ENCODE measurements at regions not wholly inside any gene's neighbourhood (a gene's known extent, or its start where the extent isn't known, plus 50 kb on each side); places are given as distances from the start of the nearest gene placed in this dataset.

DNA sequence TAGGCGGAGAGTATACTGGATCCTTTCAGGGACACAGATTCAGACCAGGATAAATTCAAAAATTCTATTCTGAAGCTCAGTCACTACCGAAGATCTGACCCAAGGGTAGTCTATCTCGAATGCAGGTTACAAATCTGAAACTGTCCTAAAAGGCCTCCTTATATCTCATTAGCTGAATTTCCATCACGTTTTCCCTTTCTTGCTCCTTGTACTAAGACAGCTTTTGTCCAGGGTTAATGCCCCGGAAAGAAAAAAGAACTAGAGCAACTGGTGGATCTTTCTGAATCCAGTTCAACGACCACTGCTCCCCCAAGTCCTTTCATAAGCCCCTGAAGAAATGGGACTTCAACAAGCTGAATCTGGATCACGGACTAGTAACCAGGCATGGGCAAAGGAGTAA lies 97.5 kb upstream of the CCDC85A start:
- no peak for TF ChIP-seq CTCF (IDR thresholded peaks at IDR 0.05)
- TF ChIP-seq POLR2A (IDR thresholded peaks at IDR 0.05), result no peak
